SK-N-SH (cell line): ENCODE measurements at regions not wholly inside any gene's neighbourhood (a gene's known extent, or its start where the extent isn't known, plus 50 kb on each side); places are given as distances from the start of the nearest gene placed in this dataset.

Experiments used
- CTCF ChIA-PET: fragments of 300-600, 350-600 bp; formaldehyde crosslinking; extraction: SDS; loops from one replicate; lab custom pipeline; 2021; lab: Yijun Ruan, JAX
- POLR2A ChIA-PET: fragments of 350-600 bp; sonication (Branson Sonifier 250); formaldehyde crosslinking; extraction: SDS; loops from one replicate; lab custom pipeline; 2020; ENCODE audit warnings: antibody characterized with exemption, inconsistent platforms; lab: Yijun Ruan, JAX
- DNase-seq: peaks from one replicate; pipeline ENCODE4 v3.0.0; 2012
- H2AFZ ChIP-seq: fragments of 200-600 bp; sonication (generic); 2 replicates; pipeline ENCODE4 v1.8.1; 2016; ENCODE audit warnings: antibody characterized with exemption, mild to moderate bottlenecking, low read depth
- H3F3A ChIP-seq: fragments of 200-600 bp; sonication (generic); replicated peaks from 2 replicates; pipeline ENCODE3; 2016; ENCODE audit warnings: antibody characterized with exemption, mild to moderate bottlenecking; ENCODE audit not compliant: insufficient read depth
- H3K27ac ChIP-seq, 2 experiments: fragments of 200-500 bp in 1 of 2; fragments of 200-600 bp in 1 of 2; sonication (Bioruptor generic) in 1 of 2; sonication (generic), shearing (Covaris generic) in 1 of 2; 2 replicates each; pipeline versions ENCODE4 v1.5.1 to v1.6.1; 2014 to 2016; ENCODE audit warnings: low read depth in 2 of 2, inconsistent platforms in 1 of 2, low read length in 1 of 2, mild to moderate bottlenecking in 1 of 2, mixed read lengths in 1 of 2
- H3K27me3 ChIP-seq: fragments of 200-600 bp; sonication (generic), shearing (Covaris generic); 2 replicates; pipeline ENCODE4 v1.6.1; 2016; ENCODE audit warnings: mixed run types; ENCODE audit not compliant: insufficient read depth
- H3K36me3 ChIP-seq, 2 experiments: fragments of 200-500 bp in 1 of 2; fragments of 200-600 bp in 1 of 2; sonication (Bioruptor generic) in 1 of 2; sonication (generic) in 1 of 2; replicated peaks in 1 of 2; 2 replicates each; pipeline versions ENCODE3 to v1.5.1; 2014 to 2016; ENCODE audit warnings: low read length in 1 of 2, mild to moderate bottlenecking in 1 of 2; ENCODE audit not compliant: insufficient read depth in 2 of 2, control insufficient read depth in 1 of 2
- H3K4me1 ChIP-seq, 2 experiments: fragments of 200-500 bp in 1 of 2; fragments of 200-600 bp in 1 of 2; sonication (Bioruptor generic) in 1 of 2; sonication (generic), shearing (Covaris generic) in 1 of 2; 2 replicates each; pipeline versions ENCODE4 v1.5.1 to v1.6.1; 2014 to 2016; ENCODE audit warnings: low read depth in 1 of 2, low read length in 1 of 2, mixed run types in 1 of 2; ENCODE audit not compliant: insufficient read depth in 2 of 2, control insufficient read depth in 1 of 2
- H3K4me2 ChIP-seq: fragments of 200-600 bp; sonication (generic), shearing (Covaris generic); 2 replicates; pipeline ENCODE4 v1.6.1; 2017; ENCODE audit warnings: mixed run types
- H3K4me3 ChIP-seq, 2 experiments: fragments of 200-500 bp in 1 of 2; fragments of 200-600 bp in 1 of 2; sonication (Bioruptor generic) in 1 of 2; sonication (generic), shearing (Covaris generic) in 1 of 2; 2 replicates each; pipeline versions ENCODE4 v1.5.1 to v1.8.1; 2014 to 2016; ENCODE audit warnings: low read depth in 2 of 2, inconsistent platforms in 1 of 2, low read length in 1 of 2, mild to moderate bottlenecking in 1 of 2, mixed read lengths in 1 of 2, moderate library complexity in 1 of 2
- H3K79me2 ChIP-seq: fragments of 200-600 bp; sonication (generic); 2 replicates; pipeline ENCODE4 v1.8.1; 2017; ENCODE audit warnings: mild to moderate bottlenecking; ENCODE audit not compliant: insufficient read depth
- H3K9ac ChIP-seq: fragments of 200-600 bp; sonication (generic); 2 replicates; pipeline ENCODE4 v1.6.1; 2017; ENCODE audit warnings: mixed run types
- H3K9me2 ChIP-seq: fragments of 200-600 bp; sonication (generic); 2 replicates; pipeline ENCODE4 v1.6.1; 2017; ENCODE audit warnings: mixed run types
- H3K9me3 ChIP-seq: fragments of 200-600 bp; sonication (generic); 2 replicates; pipeline ENCODE4 v1.6.1; 2017; ENCODE audit warnings: mixed run types, mild to moderate bottlenecking, moderate library complexity
- H4K20me1 ChIP-seq: fragments of 200-600 bp; sonication (generic); 2 replicates; pipeline ENCODE4 v1.6.1; 2017; ENCODE audit warnings: mild to moderate bottlenecking, mixed run types; ENCODE audit not compliant: insufficient read depth
- CHD2 ChIP-seq: fragments of 150-350 bp; IDR thresholded peaks from 2 replicates; pipeline ENCODE4 v1.6.1; 2018; ENCODE audit warnings: low read length; ENCODE audit not compliant: partially characterized antibody
- ELF1 ChIP-seq: IDR thresholded peaks from 2 replicates; pipeline ENCODE4 v1.4.0; 2012
- EZH2phosphoT487 ChIP-seq: fragments of 200-600 bp; sonication (generic); IDR thresholded peaks from 2 replicates; pipeline ENCODE4 v1.6.1; 2017; ENCODE audit warnings: low read depth, mixed run types, mild to moderate bottlenecking, antibody characterized with exemption, moderate library complexity, borderline replicate concordance
- FOXJ3 ChIP-seq: sonication (generic); formaldehyde crosslinking; IDR thresholded peaks from 2 replicates; pipeline ENCODE4 v1.5.1; 2020; ENCODE audit warnings: mild to moderate bottlenecking, missing genetic modification reagents
- FOXM1 ChIP-seq: IDR thresholded peaks from 2 replicates; pipeline ENCODE4 v1.4.0; 2012; ENCODE audit warnings: low read depth, mild to moderate bottlenecking
- GABPA ChIP-seq: IDR thresholded peaks from 2 replicates; pipeline ENCODE4 v1.4.0; 2012; ENCODE audit warnings: low read depth, mild to moderate bottlenecking
- MEF2A ChIP-seq: IDR thresholded peaks from 2 replicates; pipeline ENCODE4 v1.4.0; 2012; ENCODE audit warnings: low read depth, borderline replicate concordance
- MXI1 ChIP-seq: IDR thresholded peaks from 2 replicates; pipeline ENCODE4 v1.6.1; 2012; ENCODE audit warnings: mild to moderate bottlenecking, low read depth, low read length, improper control_type of control experiment
- NFIC ChIP-seq: IDR thresholded peaks from 2 replicates; pipeline ENCODE4 v1.4.0; 2012; ENCODE audit warnings: borderline replicate concordance
- PBX3 ChIP-seq: IDR thresholded peaks from 2 replicates; pipeline ENCODE4; 2012
- POLR2AphosphoS5 ChIP-seq: IDR thresholded peaks from 2 replicates; pipeline ENCODE4 v1.6.1; 2012; ENCODE audit warnings: low read depth, low read length
- RAD21 ChIP-seq: IDR thresholded peaks from 2 replicates; pipeline ENCODE4 v1.6.1; 2012; ENCODE audit warnings: mild to moderate bottlenecking, low read length
- RCOR1 ChIP-seq: fragments of 150-350 bp; IDR thresholded peaks from 2 replicates; pipeline ENCODE4 v1.6.1; 2017; ENCODE audit warnings: antibody characterized with exemption, low read length
- REST ChIP-seq: IDR thresholded peaks from 2 replicates; pipeline ENCODE4 v1.6.1; 2012; ENCODE audit warnings: mild to moderate bottlenecking, low read depth, low read length, moderate library complexity
- TAF1 ChIP-seq: IDR thresholded peaks from 2 replicates; pipeline ENCODE4 v1.6.1; 2012; ENCODE audit warnings: low read depth, mild to moderate bottlenecking, low read length, moderate library complexity, borderline replicate concordance
- TEAD4 ChIP-seq: IDR thresholded peaks from 2 replicates; pipeline ENCODE4 v1.4.0; 2012; ENCODE audit warnings: mild to moderate bottlenecking, borderline replicate concordance; ENCODE audit not compliant: insufficient read depth
- WGBS: methylation state at CpG from one replicate; pipeline ENCODE4 v1.1.6; 2017; ENCODE audit warnings: low lambda C conversion rate; 5-methylcytosine and 5-hydroxymethylcytosine counted together
- TF ChIP-seq, protein P1 (sequence below): IDR thresholded peaks from 2 replicates; pipeline ENCODE4 v1.4.0; 2012; ENCODE audit warnings: low read depth, borderline replicate concordance
- TF ChIP-seq, protein P2 (sequence below): fragments of 150-350 bp; IDR thresholded peaks from 2 replicates; pipeline ENCODE4 v1.6.1; 2017; ENCODE audit warnings: antibody characterized with exemption, low read length, low read depth, borderline replicate concordance

DNA sequence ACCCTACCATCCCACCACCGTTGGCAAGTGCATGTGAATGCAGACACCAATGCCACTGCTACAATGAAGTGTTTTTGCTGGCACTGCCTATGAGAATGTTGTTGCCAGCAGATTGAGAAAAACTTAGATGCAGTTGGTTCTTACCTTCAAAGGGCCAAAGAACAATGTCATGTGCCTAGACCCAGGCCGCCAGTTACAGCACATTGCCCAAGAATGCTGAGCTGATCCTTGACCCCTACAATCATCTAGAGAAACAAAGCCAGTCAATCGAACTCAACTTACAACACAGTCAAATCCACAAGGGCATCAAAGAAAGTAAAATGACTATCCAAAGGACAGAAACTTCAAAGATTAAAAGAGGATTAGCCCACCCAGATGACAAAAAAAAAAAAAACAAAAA is 102.4 kb upstream of the SPIN4 start:
- no peaks in the 10 kb centered on the region for H3K4me1 ChIP-seq
- no peak overlapping the region for H3K4me2 ChIP-seq
- DNase-seq, result no peak
- 34% methylated on average over 3 of the region's 3 CpGs for WGBS
- H3K27me3 ChIP-seq, result no peaks in the 10 kb centered on the region
- CTCF ChIA-PET, result interaction anchor here (1.5 kb wide), 1 partner anchor 10 kb away, joined by 3 read pairs; no protein-coding TSS in a partner anchor
- H2AFZ ChIP-seq, result no peak overlapping the region
- H3K4me3 ChIP-seq, result no peak overlapping the region
- no peaks in the 10 kb centered on the region for H3F3A ChIP-seq
- H3K27ac ChIP-seq, result no peak overlapping the region
- no peaks in the 10 kb centered on the region for H3K9me3 ChIP-seq
- no peaks in the 10 kb centered on the region for H3K9me2 ChIP-seq
- POLR2A ChIA-PET, result no interaction called here
- H3K9ac ChIP-seq, result no peak overlapping the region
- H3K79me2 ChIP-seq, result no peaks in the 10 kb centered on the region
- TF ChIP-seq POLR2AphosphoS5 (no peak), CHD2 (no peak), RAD21 (no peak), REST (no peak), FOXM1 (no peak), EZH2phosphoT487 (no peak), ELF1 (no peak), MXI1 (no peak), GABPA (no peak), PBX3 (no peak), NFIC (no peak), TAF1 (no peak), RCOR1 (no peak), FOXJ3 (CRISPR knock-in tag) (no peak), TEAD4 (no peak), MEF2A (no peak)
- TF ChIP-seq, protein P1, sequence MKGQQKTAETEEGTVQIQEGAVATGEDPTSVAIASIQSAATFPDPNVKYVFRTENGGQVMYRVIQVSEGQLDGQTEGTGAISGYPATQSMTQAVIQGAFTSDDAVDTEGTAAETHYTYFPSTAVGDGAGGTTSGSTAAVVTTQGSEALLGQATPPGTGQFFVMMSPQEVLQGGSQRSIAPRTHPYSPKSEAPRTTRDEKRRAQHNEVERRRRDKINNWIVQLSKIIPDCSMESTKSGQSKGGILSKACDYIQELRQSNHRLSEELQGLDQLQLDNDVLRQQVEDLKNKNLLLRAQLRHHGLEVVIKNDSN, result no peak
- TF ChIP-seq, protein P2, sequence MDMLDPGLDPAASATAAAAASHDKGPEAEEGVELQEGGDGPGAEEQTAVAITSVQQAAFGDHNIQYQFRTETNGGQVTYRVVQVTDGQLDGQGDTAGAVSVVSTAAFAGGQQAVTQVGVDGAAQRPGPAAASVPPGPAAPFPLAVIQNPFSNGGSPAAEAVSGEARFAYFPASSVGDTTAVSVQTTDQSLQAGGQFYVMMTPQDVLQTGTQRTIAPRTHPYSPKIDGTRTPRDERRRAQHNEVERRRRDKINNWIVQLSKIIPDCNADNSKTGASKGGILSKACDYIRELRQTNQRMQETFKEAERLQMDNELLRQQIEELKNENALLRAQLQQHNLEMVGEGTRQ, result no peak
- H4K20me1 ChIP-seq, result no peaks in the 10 kb centered on the region
- no peaks in the 10 kb centered on the region for H3K36me3 ChIP-seq
